Common myeloid progenitor, CD34-positive (primary cell): ENCODE measurements at regions not wholly inside any gene's neighbourhood (a gene's known extent, or its start where the extent isn't known, plus 50 kb on each side); places are given as distances from the start of the nearest gene placed in this dataset.
"Not testable (repeated sequence)": the region's sequence is repeated elsewhere in the genome, so short reads cannot be mapped to it uniquely, and the experiment has no call there.

Source experiments
- CTCF ChIA-PET: fragments of 350-600 bp; sonication (Branson Sonifier 250); formaldehyde crosslinking; loops from one replicate; lab custom pipeline; 2021; ENCODE audit warnings: antibody characterized with exemption; lab: Charles Lee
- POLR2A ChIA-PET: fragments of 350-600 bp; sonication (Branson Sonifier 250); formaldehyde crosslinking; loops from one replicate; lab custom pipeline; 2021; ENCODE audit warnings: antibody characterized with exemption; lab: Charles Lee
- DNase-seq, 3 donors: peaks; one replicate each; pipeline versions ENCODE4 v3.0.0 to v3.0.0-alpha.2; 2013
- H3K27ac ChIP-seq, 2 experiments: 1 replicate in 1 of 2; 2 replicates in 1 of 2; pipeline ENCODE4 v1.7.0; 2013; ENCODE audit warnings: inconsistent platforms in 2 of 2, low read length in 2 of 2, mild to moderate bottlenecking in 2 of 2, low read depth in 1 of 2, moderate library complexity in 1 of 2; ENCODE audit not compliant: severe bottlenecking in 2 of 2, insufficient read depth in 1 of 2, poor library complexity in 1 of 2
- H3K27me3 ChIP-seq, 5 experiments: replicated peaks in 2 of 5; 1 replicate in 3 of 5; 2 replicates in 2 of 5; pipeline versions ENCODE4 v1.6.1 to v1.7.0; 2013; ENCODE audit warnings: low read length in 4 of 5, mild to moderate bottlenecking in 2 of 5, moderate library complexity in 2 of 5, inconsistent platforms in 1 of 5; ENCODE audit not compliant: insufficient read depth in 5 of 5, control insufficient read depth in 4 of 5
- H3K36me3 ChIP-seq, 4 experiments: 1 replicate in 2 of 4; 2 replicates in 2 of 4; pipeline versions ENCODE4 v1.6.1 to v1.7.0; 2013; ENCODE audit warnings: low read length in 3 of 4, control low read depth in 1 of 4, mild to moderate bottlenecking in 1 of 4; ENCODE audit not compliant: control insufficient read depth in 4 of 4, insufficient read depth in 4 of 4
- H3K4me1 ChIP-seq, 4 experiments: 1 replicate in 3 of 4; 2 replicates in 1 of 4; pipeline versions ENCODE4 v1.6.1 to v1.7.1; 2013; ENCODE audit warnings: low read length in 3 of 4, mild to moderate bottlenecking in 3 of 4, control low read depth in 1 of 4, inconsistent platforms in 1 of 4, moderate library complexity in 1 of 4; ENCODE audit not compliant: control insufficient read depth in 4 of 4, insufficient read depth in 4 of 4; ENCODE audit errors: control extremely low read depth in 1 of 4
- H3K4me3 ChIP-seq, 7 experiments: 1 replicate in 4 of 7; 2 replicates in 3 of 7; pipeline versions ENCODE4 v1.5.1 to v1.7.0; 2013; ENCODE audit warnings: mild to moderate bottlenecking in 7 of 7, low read length in 6 of 7, moderate library complexity in 6 of 7, inconsistent platforms in 2 of 7, low read depth in 2 of 7, control low read depth in 1 of 7; ENCODE audit not compliant: insufficient read depth in 4 of 7, control insufficient read depth in 1 of 7; ENCODE audit errors: extremely low read depth in 1 of 7
- H3K9me3 ChIP-seq, 5 experiments: 1 replicate in 4 of 5; 2 replicates in 1 of 5; pipeline versions ENCODE4 v1.6.1 to v1.7.1; 2013; ENCODE audit warnings: low read length in 4 of 5, mild to moderate bottlenecking in 2 of 5, inconsistent platforms in 1 of 5, low read depth in 1 of 5, moderate library complexity in 1 of 5; ENCODE audit not compliant: control insufficient read depth in 4 of 5, insufficient read depth in 2 of 5; ENCODE audit errors: control extremely low read depth in 1 of 5
- WGBS: methylation state at CpG from one replicate; pipeline ENCODE4 v1.1.5; 2013; ENCODE audit not compliant: insufficient coverage; 5-methylcytosine and 5-hydroxymethylcytosine counted together

DNA sequence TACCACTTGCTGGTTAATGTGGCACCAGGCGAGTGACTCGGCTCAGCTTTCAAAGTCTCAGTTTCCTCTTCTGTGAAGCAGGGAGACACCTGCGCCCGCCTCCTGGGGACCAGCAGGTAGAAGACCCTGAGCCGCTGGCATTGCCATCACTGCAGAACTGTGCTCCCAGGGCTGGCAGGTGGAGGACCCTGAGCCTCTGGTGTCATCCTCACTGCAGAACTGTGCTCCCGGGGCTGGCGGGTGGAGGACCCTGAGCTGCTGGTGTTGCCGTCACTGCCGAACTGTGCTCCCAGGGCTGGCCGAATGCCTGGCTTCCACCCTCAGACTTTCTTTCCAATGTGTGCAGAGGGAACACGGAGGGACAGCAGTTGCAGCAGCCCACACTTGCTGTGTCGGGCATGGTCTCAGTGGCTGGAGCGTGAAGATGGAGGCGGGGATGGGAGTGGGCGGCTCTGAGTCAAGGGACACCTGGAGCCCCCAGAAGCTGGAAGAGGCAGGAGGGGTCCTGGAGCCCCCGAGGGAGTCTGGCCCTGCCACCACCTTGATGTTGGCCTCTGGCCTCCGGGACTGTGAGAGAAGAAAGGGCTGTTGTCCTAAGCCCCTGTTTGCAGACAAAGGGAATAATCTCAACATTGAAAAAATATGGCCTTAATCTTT, 75.8 kb upstream of the METTL9 start:
- WGBS = 96% methylated on average over 17 of the region's 17 CpGs
- ChIA-PET CTCF (no interaction called here), POLR2A (no interaction called here)

GRCh38 chr16:21524068-21524751, 75.2 kb upstream of the METTL9 start:
- H3K27me3 ChIP-seq = no peaks in the 10 kb centered on the region

More for the DNA sequence above, 75.8 kb upstream of the METTL9 start:
- Histone ChIP-seq H3K9me3 (no peaks in the 10 kb centered on the region), H3K36me3 (no peaks in the 10 kb centered on the region), H3K27me3 (no peaks in the 10 kb centered on the region), H3K27ac (no peak overlapping the region), H3K4me3 (no peak overlapping the region), H3K4me1 (peaks cover 0 to 16% (median 5%) of the 10 kb centered on the region in 4 experiments)
- DNase-seq = no peak

DNA sequence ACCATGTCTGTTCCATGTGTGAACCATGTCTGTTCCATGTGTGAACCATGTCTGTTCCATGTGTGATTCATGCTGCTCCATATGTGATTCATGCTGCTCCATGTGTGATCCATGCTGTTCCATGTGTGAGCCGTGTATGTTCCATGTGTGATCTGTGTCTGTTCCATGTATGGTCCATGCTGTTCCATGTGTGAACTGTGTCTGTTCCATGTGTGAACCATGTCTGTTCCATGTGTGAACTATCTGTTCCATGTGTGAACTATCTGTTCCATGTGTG, 74.7 kb upstream of the METTL9 start:
- H3K36me3 ChIP-seq, H3K9me3 ChIP-seq, CTCF ChIA-PET, H3K27me3 ChIP-seq, H3K27ac ChIP-seq, H3K4me3 ChIP-seq, POLR2A ChIA-PET: not testable (repeated sequence)
- no CpG with 5 or more reads among the region's 1 CpG for WGBS
- DNase-seq = peak in 1 of 3 donors; percentile 20
- peaks cover 0 to 15% (median 2%) of the 10 kb centered on the region in 4 experiments for H3K4me1 ChIP-seq

More at GRCh38 chr16:21524068-21524751, 75.2 kb upstream of the METTL9 start:
- no peak overlapping the region for H3K27ac ChIP-seq
- 94% methylated on average over 9 of the region's 9 CpGs for WGBS
- ChIA-PET CTCF (no interaction called here), POLR2A (no interaction called here)
- no peak for DNase-seq
- H3K4me3 ChIP-seq = no peak overlapping the region
- H3K9me3 ChIP-seq = no peaks in the 10 kb centered on the region
- no peaks in the 10 kb centered on the region for H3K36me3 ChIP-seq
- H3K4me1 ChIP-seq = peaks cover 0 to 15% (median 3%) of the 10 kb centered on the region in 4 experiments

DNA sequence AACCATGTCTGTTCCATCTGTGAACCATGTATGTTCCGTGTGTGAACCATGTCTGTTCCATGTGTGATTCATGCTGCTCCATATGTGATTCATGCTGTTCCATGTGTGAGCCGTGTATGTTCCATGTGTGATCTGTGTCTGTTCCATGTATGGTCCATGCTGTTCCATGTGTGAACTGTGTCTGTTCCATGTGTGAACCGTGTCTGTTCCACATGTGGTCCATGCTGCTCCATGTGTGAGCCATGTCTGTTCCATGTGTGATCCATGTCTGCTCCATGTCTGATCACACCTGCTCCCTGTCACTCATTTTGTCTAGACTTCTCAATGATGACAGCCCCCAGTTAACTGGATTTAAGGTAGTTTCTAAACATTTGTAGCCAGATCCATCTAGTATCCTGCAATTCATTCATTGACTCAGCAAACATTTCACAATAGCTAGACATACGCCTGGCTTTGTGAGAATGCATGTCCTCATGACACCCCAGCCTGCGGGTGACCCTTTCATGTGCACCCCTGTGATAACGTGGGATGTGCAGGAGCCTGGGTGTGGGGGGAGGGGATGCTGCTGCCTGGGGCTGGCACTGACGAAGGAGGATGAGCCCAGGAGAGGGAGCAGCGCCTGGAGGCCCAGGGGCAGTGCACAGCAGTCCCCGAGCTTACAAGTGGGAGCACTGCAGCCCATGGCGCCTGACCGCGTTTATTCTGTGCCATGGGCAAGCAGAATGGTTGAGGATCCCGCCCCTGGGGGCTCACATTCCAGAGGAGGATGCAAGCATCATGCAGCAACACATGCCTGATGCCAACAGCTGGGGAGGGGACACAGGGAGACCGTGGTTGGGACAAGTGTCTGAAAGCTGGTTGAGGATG, 74.1 kb upstream of the METTL9 start:
- ChIA-PET CTCF (interaction anchor here (0.8 to 1.9 kb wide), 2 partner anchors 29 to 38 kb away, joined by 3 to 8 read pairs; no protein-coding TSS in a partner anchor), POLR2A (interaction anchor here (0.5 kb wide), 1 partner anchor 15 kb away, joined by 3 read pairs; no protein-coding TSS in a partner anchor)
- WGBS = 93% methylated on average over 14 of the region's 14 CpGs
- not testable (repeated sequence) for H3K27me3 ChIP-seq, H3K27ac ChIP-seq, H3K36me3 ChIP-seq, H3K9me3 ChIP-seq, H3K4me3 ChIP-seq
- DNase-seq = peak in 2 of 3 donors; percentile 44 to 68
- H3K4me1 ChIP-seq = peaks cover 0 to 15% (median 2%) of the 10 kb centered on the region in 4 experiments

DNA sequence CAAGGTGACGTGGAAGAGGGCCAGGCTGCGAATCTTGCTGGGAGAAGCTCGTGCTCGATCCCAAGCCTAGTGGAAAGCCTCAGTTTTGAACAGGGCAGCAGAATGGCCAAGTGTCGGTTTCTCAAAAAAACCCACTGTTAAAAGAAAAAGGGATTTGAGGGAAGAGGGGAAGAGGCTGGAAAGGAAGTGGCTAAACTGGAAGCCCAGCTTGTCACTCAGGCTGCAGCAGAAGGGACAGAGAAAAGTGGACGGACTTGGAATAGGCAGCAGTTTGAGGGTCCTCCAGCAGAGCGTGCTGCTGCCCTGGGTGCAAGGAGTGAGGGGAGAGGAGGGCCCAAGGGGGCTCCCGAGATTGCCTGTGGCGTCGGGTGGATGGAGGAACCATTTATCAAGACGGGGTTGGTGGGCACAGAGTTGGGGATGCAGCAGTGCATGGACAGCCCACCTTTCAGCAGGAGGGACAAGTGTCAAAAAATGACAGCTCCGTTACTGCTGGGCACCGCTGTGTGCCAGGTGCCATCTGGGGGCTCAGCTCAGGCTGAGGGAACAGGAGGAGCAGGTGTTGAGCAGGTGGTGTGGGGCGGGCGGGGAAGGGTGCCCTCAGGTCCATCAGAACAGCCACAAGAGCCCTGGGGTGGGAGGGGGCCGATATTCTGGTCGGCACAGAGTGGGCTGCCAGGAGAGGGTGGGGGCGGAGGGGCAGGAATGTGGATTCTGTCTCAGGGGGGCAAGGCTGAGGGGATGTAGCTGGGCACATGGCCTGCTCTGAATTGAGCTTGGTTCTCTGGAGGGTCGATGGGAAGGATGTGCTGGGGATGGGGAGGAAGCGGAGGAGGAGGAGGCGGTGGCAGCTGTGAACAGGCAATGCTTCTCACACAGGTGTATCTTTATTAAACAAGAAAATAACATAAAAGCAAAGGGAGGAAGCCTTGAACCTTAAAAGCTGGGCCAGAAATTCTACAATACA, 73.1 kb upstream of the METTL9 start:
- not testable (repeated sequence) for H3K9me3 ChIP-seq, H3K4me3 ChIP-seq, H3K27ac ChIP-seq, H3K36me3 ChIP-seq, H3K27me3 ChIP-seq
- ChIA-PET POLR2A (interaction anchor here (0.5 to 0.6 kb wide), 2 partner anchors 14 to 573 kb away, joined by 3 to 6 read pairs; no protein-coding TSS in a partner anchor), CTCF (interaction anchor here (0.8 to 1.9 kb wide), 2 partner anchors 28 to 37 kb away, joined by 3 to 8 read pairs; no protein-coding TSS in a partner anchor)
- 90% methylated on average over 16 of the region's 21 CpGs for WGBS
- DNase-seq = peak; percentile 15 to 49 (median 44)
- H3K4me1 ChIP-seq = peaks cover 0 to 15% (median 2%) of the 10 kb centered on the region in 4 experiments
